GM19351 (cell line): ENCODE measurements at regions not wholly inside any gene's neighbourhood (a gene's known extent, or its start where the extent isn't known, plus 50 kb on each side); places are given as distances from the start of the nearest gene placed in this dataset.

Experiments used
- ATAC-seq: cut with Tn5 transposase; IDR thresholded peaks from one replicate; pipeline ENCODE4 v1.9.1; 2021; ENCODE audit warnings: mild to moderate bottlenecking, moderate library complexity; ENCODE audit not compliant: unreplicated experiment

DNA sequence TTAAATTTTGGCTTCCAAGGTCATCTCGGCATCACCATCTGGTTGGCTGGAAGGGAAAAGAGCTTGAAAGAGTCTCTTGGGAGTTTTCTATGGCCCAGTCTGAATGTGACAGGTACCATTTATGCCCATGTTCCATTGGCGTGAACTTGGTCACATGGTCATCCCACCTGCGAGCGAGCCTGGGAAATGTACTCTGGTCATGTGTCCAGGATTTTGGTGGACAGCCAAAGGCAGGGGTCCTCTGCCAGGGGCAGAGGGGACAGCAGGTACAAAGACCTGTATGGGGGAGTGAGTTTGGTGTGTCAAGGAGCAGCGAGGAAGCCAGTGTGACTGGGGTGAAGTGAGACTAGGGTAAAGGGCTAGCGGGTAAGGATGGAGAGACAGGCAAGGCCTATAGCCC is 112.6 kb downstream of the CDC5L start:
- ATAC-seq = no peak

DNA sequence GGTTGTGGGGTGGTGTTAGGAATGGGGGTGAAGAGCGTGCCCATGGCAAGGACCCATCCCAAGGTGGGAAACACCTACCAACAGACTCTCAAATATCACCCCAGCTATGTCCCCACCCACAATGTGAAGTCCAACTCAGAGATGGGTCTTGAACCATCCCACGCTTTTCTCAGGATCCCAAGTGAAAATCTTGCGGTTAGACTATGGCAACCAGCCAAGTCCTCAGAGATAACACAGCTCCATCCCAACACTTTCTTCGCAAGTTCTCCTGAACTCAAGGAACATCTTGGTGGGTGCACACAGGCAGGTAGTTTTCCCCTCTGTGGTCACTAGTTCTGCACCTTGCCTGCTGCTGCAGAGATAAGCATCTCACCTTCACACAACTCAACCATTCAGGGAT is 116.0 kb downstream of the CDC5L start:
- no peak for ATAC-seq

DNA sequence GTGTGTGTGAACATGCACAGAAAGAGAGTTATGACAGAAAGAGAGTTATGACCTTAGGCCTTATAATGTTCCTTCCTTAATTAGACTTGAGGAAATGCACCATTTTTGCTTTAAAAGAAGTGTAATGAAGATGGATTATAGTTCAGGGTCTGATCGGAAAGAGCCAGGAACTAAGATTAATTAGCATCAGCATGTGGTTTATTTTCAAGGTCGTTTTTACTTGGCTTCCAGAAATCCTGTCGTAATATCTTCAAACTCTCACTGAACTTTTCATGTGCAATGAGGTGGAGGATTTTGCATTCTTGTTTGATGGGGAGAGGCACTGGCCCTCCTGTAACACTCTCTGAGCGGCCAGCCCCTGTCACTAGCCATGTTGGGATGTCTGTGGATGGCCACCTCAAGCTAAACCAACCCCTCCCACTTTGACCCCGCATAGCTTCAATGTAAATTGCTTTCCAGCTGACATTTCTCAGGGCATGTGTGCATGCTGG is 116.8 kb downstream of the CDC5L start:
- no peak for ATAC-seq

DNA sequence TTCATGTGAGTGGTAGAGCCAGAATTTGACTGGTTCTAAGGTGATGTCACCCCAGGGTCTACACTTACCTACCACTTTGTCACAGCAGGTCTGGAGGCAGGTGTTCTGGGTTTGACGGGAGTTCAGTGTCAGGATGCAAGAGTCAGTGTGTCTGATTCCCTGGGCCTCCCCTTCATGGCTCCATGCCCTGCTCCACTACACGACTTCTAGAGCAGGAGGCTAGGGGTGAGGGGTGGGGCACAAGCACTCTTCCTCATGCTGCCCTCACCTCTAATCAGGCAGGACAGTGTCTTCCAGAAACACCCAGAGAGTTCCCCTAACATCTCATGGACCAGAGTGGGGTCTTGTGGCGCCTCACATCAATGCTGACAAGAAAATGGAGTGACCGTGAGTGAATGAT is 118.2 kb downstream of the CDC5L start:
- no peak for ATAC-seq

DNA sequence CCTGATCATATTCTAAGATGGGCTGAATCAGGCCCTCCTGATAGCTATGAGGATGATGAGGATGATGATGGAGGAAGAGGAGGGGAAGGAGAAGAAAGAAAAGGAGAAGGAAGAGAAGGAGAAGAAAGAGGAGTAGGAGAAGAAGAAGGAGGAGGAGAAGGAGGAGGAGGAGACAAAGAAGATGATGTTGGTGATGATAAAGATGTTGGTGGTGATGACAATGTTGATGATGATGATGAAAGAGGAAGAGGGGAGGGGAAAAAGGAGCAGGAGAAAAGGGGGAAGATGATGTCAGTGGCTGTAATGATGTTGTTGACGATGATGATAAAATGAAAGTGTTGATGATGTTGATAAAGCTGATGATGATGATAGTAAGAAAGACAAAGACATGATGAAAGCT is 119.5 kb downstream of the CDC5L start:
- no peak for ATAC-seq

DNA sequence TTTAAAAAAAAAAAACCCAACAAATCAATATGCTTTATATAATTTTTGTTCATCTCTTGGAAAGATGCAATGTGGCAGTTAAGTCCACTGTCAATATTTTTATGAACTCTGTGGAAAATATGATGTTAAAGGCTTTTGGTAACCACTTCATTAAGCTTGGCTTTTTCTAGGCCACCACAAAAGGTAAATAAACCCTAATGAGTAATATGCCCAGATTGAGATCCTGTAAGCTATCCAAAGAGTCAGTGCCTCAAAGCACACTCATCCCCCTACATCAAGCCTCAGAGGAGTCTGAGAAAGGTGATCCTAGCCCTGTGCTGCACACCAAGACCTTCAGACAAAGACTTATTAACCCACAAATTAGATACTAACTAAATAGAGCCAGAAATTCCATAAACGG is 121.1 kb downstream of the CDC5L start:
- no peak for ATAC-seq

DNA sequence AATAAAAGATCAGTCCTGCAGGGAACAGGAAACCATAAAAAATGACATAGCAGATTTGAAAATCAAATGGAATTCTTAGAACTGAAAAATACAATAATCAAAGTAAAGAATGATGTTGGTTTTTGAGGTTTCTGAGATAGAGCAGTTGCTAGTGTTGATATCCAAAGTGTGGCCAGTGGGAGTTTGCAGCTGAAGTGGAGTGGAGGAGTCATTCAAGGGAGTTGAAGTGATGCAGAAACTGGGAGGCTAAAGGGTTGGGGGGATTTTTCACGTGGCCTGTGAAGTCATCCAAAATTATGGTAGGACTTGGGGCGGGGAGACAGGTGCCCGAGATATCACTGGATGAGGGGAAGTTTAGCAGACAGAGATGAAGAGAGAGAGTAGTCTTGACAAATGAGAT is 123.6 kb downstream of the CDC5L start:
- ATAC-seq = no peak

DNA sequence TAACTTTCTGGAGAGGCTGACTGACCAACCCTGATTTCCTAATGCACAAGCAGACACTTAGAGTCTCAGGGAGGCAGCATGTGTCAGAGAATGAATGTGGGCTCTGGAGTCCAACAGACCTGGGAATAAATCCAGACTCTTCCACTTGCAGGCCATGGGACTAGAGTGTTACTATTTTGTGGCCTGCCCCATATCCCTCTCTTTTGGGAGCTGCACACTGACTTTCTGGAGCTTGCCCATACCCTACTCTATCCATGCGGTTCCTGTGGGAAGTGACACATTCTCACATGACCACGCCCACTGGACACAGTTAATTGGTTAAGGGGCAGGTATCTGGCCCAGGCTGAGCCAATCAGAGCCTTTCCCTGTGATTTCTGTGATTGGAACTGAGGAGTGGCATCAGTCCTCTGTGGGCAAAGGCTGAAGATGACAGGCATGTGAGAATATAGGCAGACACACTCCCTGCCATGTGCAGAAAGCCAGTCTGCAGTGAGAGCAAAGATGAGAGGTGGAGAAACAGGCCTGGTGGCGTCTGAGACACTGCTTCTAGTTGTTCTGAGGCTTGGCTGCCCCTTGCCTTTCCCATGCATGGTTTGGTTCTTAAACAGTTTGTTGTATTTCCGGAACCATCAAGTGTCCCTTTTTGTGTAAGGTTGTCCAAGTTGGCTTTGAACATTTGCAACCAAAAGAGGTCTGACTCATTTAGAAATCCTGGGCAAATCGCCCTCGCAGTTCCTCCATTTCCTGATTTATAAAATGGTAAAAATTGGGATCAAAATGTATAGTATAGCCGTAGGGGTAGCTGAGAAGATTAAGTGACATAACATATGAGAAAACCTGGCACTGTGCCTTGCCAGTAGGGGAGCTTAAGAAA is 125.6 kb downstream of the CDC5L start:
- no peak for ATAC-seq

DNA sequence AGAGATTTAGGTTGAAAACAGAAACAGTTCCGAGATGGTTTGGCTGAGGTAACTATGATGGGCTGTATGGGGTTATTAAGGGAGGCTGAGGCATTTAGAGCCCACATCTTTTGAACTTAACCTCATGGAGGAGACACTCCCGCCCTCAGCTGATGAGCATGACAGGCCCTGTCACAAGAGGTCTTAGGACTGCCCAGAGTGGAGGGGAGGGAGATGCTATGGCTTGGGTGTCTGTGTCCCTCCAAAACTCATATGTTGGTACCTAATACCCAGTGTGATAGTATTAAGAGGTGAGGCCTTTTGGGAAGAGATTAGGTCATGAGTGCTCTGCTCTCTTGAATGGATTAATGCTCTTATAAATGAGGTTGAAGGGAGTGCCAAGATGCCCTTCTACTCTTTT is 126.6 kb downstream of the CDC5L start:
- ATAC-seq = no peak

DNA sequence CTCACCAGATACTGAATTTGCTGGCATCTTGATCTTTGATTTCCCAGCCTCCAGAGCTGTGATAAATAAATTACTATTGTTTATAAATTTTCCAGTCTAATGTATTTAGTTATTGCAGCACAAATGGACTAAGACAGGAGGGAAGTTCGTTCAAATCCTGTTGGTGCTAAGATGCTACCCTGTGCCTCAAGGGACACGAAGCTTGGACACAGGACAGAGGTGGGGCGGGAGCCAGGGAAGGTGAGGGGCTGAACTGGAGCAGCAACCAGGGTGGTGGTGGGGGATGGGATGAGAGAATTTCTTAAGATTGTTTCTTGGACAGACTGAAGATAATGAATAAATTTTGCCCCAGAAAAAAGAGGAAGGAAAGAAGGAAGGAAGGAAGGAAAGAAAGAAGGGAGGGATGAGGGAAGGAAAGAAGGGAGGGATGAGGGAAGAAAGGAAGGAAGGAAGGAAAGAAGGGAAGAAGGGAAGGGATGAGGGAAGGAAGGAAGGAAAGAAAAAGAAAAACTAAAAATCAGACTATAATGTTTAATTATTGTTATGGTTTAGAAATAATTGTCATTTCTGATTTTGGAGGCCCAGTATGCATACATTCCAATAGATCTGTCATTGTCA is 127.2 kb downstream of the CDC5L start:
- ATAC-seq = no peak

DNA sequence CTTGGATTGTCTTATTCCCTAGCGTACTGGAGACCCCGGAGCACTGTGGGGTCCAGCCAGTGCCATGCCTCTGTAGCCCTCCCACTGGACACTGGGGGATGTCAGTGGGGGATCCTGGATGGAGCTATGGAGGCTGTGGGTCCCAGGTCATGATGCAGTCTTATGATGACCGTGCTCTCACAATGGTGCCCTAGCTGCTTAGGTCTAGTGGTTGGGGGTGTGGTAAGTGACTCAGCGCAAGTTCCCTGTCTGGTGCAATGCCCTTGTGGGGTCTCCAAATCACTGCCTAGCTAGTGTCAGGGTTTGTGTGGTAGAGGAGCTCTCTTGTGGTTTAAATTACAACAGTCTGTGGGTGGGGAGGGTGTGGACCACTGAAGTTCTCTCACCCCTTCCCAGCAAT is 135.4 kb downstream of the CDC5L start:
- ATAC-seq = no peak

DNA sequence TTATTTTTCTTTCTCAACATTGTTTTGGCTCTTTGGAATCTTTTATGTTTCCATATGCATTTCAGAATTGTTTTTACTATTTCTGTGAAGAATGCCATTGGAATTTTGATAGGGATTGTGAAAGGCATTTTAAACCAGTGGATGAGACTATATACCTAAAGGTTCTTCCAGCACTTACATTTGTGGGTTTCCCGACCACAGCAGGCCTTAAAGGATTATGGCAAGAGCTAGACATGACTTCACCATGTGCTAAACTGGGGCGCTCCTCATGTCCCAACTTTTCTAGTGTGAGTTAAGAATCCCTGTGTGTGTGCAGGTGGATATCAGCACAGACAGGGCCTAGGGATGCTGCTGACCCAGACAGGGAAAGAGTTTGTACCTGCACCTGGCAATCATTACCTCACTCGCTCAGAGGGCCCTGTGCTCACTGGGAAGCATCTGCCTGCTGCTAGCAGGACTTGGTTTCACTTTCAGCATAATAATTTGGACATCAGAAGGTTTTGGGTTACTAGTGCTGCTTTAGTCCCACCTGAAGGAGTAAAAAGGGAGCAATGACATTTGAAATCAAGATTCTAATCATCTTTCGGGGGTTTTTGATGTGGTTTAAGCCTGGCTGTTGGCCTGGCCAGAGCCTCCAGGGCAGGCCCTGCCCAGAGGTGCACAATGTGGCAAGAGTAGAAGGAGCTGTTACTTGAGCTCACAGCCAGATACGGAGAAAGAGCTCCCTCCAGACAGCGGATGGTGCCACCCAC is 137.1 kb downstream of the CDC5L start:
- no peak for ATAC-seq

DNA sequence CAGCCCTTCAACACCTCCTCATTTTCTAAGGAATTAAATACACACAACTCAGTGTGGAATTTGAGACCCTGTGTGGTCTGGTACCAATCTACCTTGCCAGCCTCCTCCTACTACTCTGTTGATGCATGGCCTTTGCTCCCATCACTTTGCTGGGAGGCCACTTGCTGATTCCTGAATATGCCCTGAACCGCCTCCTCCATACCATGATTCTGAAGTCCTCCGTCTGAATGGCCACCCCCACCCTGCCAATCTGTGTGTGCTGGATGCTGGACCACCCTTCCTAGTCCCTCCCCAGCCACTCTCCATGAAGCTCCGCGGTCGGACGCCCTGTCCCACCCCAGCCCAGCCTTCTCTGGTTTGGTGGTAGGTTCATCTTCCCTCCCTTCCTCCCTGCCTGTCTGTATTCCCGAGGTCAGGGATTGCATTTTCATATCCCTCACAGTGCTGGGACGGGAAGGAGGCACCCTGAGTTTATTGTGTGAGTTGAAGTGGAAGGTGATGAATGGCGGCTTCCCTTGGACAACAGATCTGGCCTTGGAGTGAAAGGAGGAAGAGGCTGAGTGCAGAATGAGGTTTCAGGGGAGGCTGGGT is 138.3 kb downstream of the CDC5L start:
- no peak for ATAC-seq

DNA sequence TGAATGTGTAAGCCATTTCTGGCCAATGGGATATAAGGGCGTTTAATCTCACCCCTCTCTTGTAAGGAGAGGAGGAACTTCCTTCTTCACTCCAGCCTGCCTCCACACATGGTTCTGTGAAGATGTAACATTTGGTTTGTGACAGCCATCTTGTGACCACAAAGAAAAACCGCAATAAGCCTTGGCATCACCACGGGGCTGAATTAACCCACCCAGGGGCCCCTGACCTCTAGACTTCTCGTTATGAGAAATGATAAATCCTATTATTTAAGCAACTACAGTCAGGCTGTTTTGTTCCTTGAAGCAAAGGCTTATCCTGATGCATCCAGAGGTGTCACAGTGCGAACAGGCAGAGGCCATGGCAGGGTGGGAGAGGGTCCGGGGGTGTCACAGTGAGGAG is 139.7 kb downstream of the CDC5L start:
- ATAC-seq = no peak

DNA sequence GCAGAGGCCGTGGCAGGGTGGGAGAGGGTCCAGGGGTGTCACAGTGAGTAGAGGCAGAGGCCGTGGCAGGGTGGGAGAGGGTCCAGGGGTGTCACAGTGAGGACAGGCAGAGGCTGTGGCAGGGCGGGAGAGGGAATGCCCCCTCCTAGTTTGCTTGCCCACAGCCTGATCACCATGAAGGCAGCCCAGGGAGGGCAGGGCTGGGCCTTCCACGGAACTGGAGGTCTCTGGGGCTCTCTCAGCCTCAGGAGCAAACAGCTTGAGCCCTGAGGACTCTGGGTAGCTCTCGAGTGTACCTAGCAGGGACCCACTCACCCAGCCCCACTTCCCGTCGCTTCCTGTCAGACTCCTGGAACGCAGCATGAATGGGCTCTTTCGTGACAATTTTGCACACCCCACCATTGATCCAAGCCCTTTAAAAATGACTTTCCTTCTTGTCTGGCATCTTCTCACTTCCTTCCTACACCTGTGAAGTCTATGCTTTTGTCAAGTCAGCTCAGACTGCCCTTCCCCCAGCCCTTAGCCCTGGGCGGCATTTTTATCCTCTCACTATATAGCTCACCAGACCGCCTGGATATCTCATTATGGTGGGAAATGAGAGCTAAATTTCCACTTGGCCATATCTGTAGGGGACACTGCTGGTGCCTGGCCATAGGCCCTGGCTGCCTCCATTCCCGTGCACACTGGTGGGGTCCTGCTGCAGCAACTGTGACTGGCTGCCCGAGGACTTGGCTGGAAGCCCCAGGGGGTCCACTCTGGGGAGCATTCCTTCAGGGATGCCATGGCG is 140.3 kb downstream of the CDC5L start:
- ATAC-seq = no peak

DNA sequence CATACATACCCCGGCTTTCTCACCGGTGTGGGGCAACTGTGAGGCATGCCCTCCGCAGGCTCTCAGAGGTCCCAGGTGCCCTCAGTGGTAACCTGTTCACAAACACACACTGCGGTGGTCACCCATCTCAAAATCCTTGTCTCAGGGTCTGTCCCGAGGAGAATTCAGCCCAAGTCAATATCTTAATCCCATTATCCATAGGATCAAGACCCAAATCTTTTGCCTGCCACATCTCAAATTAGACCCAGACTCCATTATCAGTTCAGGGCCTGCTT is 140.8 kb downstream of the CDC5L start:
- no peak for ATAC-seq

DNA sequence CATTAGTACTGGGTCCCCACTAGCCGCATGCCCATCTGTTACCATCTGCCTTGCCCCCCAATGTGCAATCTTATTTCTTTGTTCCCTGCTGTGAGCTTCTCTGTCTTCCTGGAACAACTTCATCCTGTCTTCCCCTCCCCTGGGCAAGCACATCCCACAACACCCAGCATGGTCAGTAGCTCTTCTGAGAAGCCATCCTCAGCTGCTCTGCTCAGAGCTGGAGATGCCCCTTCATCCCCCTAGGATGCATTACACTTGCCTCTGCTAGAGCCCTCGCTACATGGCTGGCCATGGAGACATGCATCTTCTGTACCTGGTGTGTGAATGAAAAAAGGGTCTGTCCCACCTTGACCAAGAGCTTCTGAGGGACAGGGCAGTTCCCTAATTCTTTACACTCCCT is 141.2 kb downstream of the CDC5L start:
- no peak for ATAC-seq

DNA sequence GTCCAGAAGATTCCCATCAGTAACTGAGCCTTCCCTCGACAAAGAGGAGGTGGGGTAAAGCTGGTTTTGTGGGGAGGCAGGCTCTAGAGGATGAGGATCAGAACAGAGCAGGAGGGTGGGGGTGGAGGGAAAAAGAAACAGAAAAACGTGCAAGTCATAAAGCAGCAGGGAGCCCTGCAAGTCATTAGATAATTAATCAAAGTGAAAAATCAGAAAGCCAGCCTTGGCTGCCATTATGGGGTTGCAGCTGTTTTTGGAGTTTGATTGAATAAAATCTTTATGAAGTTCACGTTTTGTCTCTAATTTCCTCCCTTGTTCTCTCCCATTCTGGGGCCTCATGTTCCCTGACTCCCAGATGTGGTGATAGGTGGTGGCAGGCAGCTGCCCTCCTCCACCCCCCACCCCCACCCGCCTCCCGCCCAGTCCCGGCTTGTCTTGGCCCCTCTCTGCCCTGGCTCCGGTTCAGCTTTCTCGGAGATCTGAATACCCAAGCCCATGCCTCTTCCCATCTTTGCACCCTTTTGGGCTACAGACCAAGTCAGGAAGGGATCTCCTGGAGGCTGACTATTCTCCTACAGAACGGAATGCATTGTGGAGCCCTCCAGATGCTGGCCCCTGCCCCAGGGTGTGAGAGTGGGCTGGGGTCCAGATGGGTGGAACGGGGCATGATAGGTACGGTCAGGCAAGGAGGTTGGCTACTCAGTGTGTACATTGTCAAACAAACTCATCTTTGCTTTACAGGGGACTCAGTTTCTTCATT is 141.8 kb downstream of the CDC5L start:
- no peak for ATAC-seq

DNA sequence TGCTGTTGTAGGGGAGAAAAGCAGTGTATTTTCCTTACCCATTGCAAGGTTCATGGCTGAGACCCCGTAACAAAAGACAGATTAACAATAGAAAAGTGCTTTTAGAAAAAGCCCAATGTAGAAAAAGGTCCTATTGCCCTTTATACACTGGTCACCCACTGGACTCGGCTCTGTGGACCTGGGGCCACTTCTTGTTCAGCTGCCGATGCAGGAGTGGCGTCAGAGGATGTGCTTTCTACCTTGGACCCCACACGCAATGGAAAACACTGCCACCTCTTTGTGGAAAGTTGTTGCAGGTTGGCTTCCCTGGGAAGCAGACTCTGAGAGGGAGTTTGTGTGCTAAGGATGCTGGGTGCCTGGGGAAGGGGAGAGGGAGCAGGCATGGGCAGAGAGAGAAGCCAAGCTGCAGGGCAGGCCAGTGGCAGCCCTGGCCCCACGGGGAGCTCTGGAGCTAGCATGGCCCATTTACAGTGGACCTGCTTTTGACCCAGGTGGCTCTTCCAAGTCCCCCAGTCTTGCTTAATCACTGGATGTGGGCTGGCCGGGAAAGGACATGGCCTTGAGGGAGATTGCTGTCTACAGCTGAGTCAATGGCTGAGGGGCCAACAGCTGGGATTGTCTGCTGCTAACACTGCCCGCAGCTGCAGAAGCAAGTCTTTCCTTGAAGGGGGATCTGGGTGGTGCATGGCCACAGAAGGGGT is 142.9 kb downstream of the CDC5L start:
- no peak for ATAC-seq

DNA sequence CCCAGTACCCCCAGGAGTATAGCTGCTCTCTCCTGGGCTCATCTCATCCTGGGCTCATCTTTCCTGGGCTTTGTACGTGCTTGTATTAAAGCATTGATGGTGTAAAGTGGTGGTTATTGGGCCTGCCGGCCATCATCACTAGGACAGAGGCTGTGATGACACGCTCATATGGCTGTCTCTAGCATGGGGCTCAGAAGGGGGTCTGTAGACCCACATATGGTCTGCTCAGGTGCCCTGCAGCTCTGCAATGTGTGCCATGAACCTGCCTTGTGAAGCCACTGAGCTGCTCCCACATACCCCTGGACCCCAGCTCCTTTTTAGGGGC is 143.4 kb downstream of the CDC5L start:
- no peak for ATAC-seq
